GM12873 (cell line): ENCODE measurements at regions not wholly inside any gene's neighbourhood (a gene's known extent, or its start where the extent isn't known, plus 50 kb on each side); places are given as distances from the start of the nearest gene placed in this dataset.

ENCODE experiments used
- CTCF ChIP-seq: IDR thresholded peaks from 2 replicates; pipeline ENCODE4 v1.5.1; 2012; ENCODE audit warnings: low read depth, mild to moderate bottlenecking, moderate library complexity, low read length, control low read depth; ENCODE audit not compliant: insufficient read depth; ENCODE audit errors: missing control alignments

DNA sequence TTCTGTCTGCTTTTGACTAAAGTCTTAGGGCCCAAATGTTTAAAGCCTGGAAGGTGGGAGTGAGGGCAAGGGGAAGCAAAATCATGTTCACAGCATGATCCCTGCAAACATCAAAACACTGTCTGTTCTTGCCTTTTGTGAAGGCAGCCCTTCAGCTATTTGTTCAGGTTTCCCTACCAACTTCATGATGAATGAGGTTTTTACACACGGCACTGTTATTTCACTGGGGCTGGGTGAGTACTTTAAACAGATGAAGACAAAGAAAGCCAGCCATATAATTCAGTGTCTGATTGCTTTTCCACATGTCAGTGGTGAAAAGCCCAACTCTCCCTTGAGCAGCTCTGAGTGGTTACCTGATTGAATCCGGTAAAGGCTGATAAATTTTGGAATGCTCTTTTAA, 224.7 kb upstream of the GRAMD2B start:
- TF ChIP-seq CTCF, result no peak

DNA sequence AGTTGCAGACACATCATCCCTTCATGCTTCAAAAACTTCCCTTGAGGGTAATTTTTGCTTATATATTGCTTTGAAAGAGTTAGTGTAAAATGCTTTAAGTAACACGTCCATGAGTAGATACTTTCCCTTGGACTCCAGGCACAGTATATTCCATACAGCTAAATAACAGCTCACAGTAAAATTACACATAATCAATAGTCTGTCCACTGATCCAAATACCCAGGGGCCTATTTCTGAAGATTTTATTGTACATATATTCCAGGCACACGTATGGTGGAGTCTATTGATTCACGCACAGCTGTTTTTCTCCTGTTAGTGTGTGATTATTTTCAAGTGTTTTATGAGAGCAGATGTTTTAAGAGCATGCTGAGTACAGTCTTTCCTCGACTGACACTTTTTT, 223.7 kb upstream of the GRAMD2B start:
- TF ChIP-seq CTCF, result no peak

- no peak for TF ChIP-seq CTCF
Observed at GRCh38 chr5:126208691-126209090, 214.5 kb upstream of the GRAMD2B start.

GRCh38 chr5:126210955-126211354, 212.3 kb upstream of the GRAMD2B start:
- no peak for TF ChIP-seq CTCF

- TF ChIP-seq CTCF, result no peak
Observed at GRCh38 chr5:126219616-126220015, 203.6 kb upstream of the GRAMD2B start.

DNA sequence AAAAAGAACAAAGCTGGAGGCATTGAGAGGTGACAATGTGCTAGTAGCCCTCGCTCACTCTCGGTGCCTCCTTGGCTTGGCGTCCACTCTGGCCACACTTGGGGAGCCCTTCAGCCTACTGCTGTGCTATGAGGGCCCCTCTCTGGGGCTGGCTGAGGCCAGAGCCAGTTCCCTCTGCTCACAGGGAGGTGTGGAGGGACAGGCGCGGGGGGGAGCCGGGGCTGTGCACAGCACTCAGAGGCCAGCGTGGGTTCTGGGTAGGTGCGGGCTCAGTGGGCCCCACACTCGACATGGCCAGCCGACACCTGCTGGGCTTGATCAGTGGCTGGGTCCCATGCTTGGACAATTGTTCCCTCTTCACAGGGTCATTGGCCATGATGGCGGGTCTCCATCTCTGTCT, 202.5 kb upstream of the GRAMD2B start:
- no peak for TF ChIP-seq CTCF

- TF ChIP-seq CTCF, result no peak
Observed at GRCh38 chr5:126228934-126229333, 194.3 kb upstream of the GRAMD2B start.
